ENCODE measurements at regions not wholly inside any gene's neighbourhood (a gene's known extent, or its start where the extent isn't known, plus 50 kb on each side); places are given as distances from the start of the nearest gene placed in this dataset.

- H3K9me3 Mint-ChIP-seq = peaks cover 3% of the 10 kb centered on the region
- H3K36me3 Mint-ChIP-seq (ENCODE audit: low read depth) = no peaks in the 10 kb centered on the region
- H3K4me3 Mint-ChIP-seq = no peak overlapping the region
- H3K4me1 Mint-ChIP-seq (ENCODE audit: low read depth) = peaks cover 1% of the 10 kb centered on the region
- H3K27me3 Mint-ChIP-seq = peaks cover 61% of the 10 kb centered on the region
- no peak for DNase-seq
- no peak overlapping the region for H3K27ac Mint-ChIP-seq
Measured at GRCh38 chrX:102067966-102068723, 57.3 kb upstream of the TCEAL2 start.

DNA sequence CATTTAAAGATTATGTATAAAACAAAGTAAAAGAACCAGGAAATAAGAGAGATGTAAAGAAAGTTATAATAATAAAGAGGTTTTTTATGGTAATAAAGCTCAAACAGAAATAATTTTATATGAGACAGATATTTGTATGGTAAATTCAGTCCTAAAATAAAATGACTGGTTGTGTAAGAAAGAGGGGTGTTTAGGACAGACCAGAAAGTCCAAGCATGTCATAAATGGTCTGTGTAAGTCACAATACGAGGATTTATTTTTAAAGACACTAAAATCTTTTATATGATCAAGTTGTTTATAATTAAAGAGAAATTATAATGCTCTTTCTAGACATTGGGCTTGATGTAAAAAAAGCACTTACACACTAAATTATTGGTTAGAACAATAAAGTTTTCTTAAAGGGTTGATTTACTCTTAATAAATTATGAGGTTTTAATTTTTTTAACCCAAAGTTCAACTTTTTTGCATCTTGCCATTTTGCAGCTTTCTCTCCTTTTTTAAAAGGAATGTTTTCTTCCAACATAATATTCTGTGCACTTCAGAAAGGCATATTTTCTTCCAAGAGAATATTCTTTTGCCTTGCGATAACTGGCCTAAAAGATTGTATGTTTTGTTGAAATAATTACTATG, 61.9 kb upstream of the TCEAL2 start:
- H3K9me3 Mint-ChIP-seq = peaks cover 3% of the 10 kb centered on the region
- H3K27me3 Mint-ChIP-seq = peaks cover 61% of the 10 kb centered on the region
- H3K27ac Mint-ChIP-seq = no peak overlapping the region
- H3K4me3 Mint-ChIP-seq = no peak overlapping the region
- no peaks in the 10 kb centered on the region for H3K36me3 Mint-ChIP-seq (ENCODE audit: low read depth)
- no peak for DNase-seq
- peaks cover 1% of the 10 kb centered on the region for H3K4me1 Mint-ChIP-seq (ENCODE audit: low read depth)

- Mint-ChIP-seq H3K4me1 (ENCODE audit: low read depth) (no peaks in the 10 kb centered on the region), H3K36me3 (ENCODE audit: low read depth) (no peaks in the 10 kb centered on the region), H3K27ac (no peak overlapping the region)
Measured at GRCh38 chrX:102044496-102044895, 81.0 kb upstream of the TCEAL2 start.

GRCh38 chrX:102043380-102043779, 82.1 kb upstream of the TCEAL2 start:
- no peaks in the 10 kb centered on the region for H3K9me3 Mint-ChIP-seq
- no peak overlapping the region for H3K27ac Mint-ChIP-seq
- peaks cover 24% of the 10 kb centered on the region for H3K27me3 Mint-ChIP-seq
- no peaks in the 10 kb centered on the region for H3K36me3 Mint-ChIP-seq (ENCODE audit: low read depth)
- DNase-seq = no peak
- H3K4me1 Mint-ChIP-seq (ENCODE audit: low read depth) = no peaks in the 10 kb centered on the region
- no peak overlapping the region for H3K4me3 Mint-ChIP-seq

More at GRCh38 chrX:102044496-102044895, 81.0 kb upstream of the TCEAL2 start:
- no peaks in the 10 kb centered on the region for H3K9me3 Mint-ChIP-seq
- DNase-seq = no peak
- no peak overlapping the region for H3K4me3 Mint-ChIP-seq
- peaks cover 14% of the 10 kb centered on the region for H3K27me3 Mint-ChIP-seq

- no peak overlapping the region for H3K27ac Mint-ChIP-seq
- H3K36me3 Mint-ChIP-seq (ENCODE audit: low read depth) = no peaks in the 10 kb centered on the region
- H3K4me1 Mint-ChIP-seq (ENCODE audit: low read depth) = no peaks in the 10 kb centered on the region
- H3K4me3 Mint-ChIP-seq = no peak overlapping the region
- peaks cover 31% of the 10 kb centered on the region for H3K27me3 Mint-ChIP-seq
- H3K9me3 Mint-ChIP-seq = no peaks in the 10 kb centered on the region
- no peak for DNase-seq
Measured at GRCh38 chrX:102042372-102043325, 82.8 kb upstream of the TCEAL2 start.

- no peak for DNase-seq
- H3K4me1 Mint-ChIP-seq (ENCODE audit: low read depth) = no peaks in the 10 kb centered on the region
- H3K9me3 Mint-ChIP-seq = peaks cover 25% of the 10 kb centered on the region
- H3K27ac Mint-ChIP-seq = no peak overlapping the region
- peaks cover 69% of the 10 kb centered on the region for H3K27me3 Mint-ChIP-seq
- H3K4me3 Mint-ChIP-seq = no peak overlapping the region
- H3K36me3 Mint-ChIP-seq (ENCODE audit: low read depth) = no peaks in the 10 kb centered on the region
Measured at GRCh38 chrX:102029026-102029425, 96.5 kb upstream of the TCEAL2 start.

GRCh38 chrX:102018208-102018607, 86.4 kb upstream of the ZMAT1 start:
- no peaks in the 10 kb centered on the region for H3K36me3 Mint-ChIP-seq (ENCODE audit: low read depth)
- DNase-seq = no peak
- H3K27ac Mint-ChIP-seq = no peak overlapping the region
- no peak overlapping the region for H3K4me3 Mint-ChIP-seq
- no peaks in the 10 kb centered on the region for H3K4me1 Mint-ChIP-seq (ENCODE audit: low read depth)
- H3K9me3 Mint-ChIP-seq = peaks cover 14% of the 10 kb centered on the region
- peaks cover 50% of the 10 kb centered on the region for H3K27me3 Mint-ChIP-seq

DNA sequence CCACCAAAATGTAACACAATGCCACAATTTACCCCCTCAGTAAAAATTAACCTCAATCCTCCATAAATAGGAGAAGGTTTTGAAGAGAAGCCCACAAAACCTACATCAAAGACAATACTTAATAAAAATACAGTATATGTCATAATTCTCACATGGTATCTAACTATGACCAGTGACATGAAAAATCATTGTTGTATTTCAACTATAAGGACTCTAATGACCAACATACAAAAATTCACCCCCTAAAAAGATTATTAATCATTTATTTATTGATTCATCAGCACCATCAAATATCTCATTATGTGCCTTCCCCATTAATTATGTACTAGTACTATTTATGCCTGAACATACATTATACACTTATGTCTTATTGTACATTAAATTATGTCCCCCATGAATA, 77.1 kb upstream of the ZMAT1 start:
- no peaks in the 10 kb centered on the region for H3K36me3 Mint-ChIP-seq (ENCODE audit: low read depth)
- H3K27ac Mint-ChIP-seq = no peak overlapping the region
- H3K4me1 Mint-ChIP-seq (ENCODE audit: low read depth) = no peaks in the 10 kb centered on the region
- no peaks in the 10 kb centered on the region for H3K9me3 Mint-ChIP-seq
- DNase-seq = no peak
- no peak overlapping the region for H3K4me3 Mint-ChIP-seq
- H3K27me3 Mint-ChIP-seq = peaks cover 13% of the 10 kb centered on the region

DNA sequence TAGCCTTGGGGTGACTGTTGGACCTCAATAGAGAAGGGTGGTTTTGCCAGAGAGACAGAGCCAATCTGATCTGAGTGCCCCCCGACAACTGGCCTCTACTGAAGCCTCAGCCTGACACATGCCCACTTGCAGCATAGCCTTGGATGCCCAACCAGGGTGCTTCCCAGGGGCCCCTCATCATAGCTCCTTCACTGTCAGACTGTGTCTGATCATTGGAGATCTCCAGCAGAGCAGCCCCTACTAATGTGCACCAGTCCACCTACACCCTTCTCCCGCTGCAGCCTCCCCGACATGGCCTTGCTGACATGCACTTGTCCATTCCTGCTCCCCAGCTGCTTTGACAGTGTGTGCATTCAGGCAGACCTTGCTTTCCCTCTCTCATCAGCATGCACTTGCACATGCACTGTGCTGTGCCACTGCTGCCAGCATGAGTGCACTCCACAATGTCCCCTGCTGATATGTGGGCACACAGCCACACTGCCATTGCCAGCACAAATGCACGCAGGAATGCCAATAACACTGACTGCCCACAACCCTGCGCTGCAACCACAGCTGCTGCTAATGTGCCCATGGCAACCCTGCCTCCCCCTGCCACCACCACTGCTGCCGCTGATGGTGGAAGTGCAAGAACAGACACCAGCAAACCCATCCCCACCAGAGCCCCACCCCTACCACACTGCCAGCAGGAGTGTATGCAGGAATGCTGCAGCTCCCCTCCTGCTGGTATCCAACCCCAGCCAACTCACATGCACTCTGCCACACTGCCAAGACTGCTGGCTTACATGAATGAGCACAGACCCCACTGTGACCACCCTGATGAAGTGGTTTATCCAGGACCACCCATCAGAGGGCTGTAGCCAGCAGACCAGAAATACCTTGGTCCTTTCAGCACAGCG, 68.1 kb upstream of the ZMAT1 start:
- Mint-ChIP-seq H3K4me3 (no peak overlapping the region), H3K9me3 (no peaks in the 10 kb centered on the region), H3K4me1 (ENCODE audit: low read depth) (no peaks in the 10 kb centered on the region), H3K36me3 (ENCODE audit: low read depth) (no peaks in the 10 kb centered on the region), H3K27me3 (peaks cover 29% of the 10 kb centered on the region), H3K27ac (no peak overlapping the region)
- DNase-seq = no peak

DNA sequence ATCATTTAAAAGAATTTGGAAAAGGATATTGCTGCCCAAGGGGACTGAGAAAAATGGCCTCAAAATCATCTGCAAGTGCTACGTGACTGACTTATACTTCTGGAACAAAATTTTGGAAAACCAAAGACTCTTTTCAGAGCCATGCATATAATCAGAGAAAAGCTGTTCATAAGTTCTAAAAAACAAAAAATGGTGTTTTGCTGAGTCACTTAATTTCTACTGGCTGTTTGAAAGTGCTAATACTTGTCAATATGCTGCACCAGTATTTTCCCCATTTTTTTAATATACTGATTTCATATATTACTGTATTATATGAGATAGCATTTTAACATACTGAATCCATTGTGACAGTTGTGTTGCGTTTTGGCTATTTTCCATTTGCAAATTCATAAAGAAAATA, 61.5 kb upstream of the ZMAT1 start:
- Mint-ChIP-seq H3K27me3 (peaks cover 19% of the 10 kb centered on the region), H3K9me3 (no peaks in the 10 kb centered on the region), H3K4me1 (ENCODE audit: low read depth) (no peaks in the 10 kb centered on the region), H3K4me3 (no peak overlapping the region), H3K27ac (no peak overlapping the region), H3K36me3 (ENCODE audit: low read depth) (no peaks in the 10 kb centered on the region)
- no peak for DNase-seq

GRCh38 chrX:101986586-101986985, 54.8 kb upstream of the ZMAT1 start:
- DNase-seq = no peak
- Mint-ChIP-seq H3K4me3 (no peak overlapping the region), H3K27me3 (peaks cover 24% of the 10 kb centered on the region), H3K36me3 (ENCODE audit: low read depth) (no peaks in the 10 kb centered on the region), H3K27ac (no peak overlapping the region), H3K9me3 (no peaks in the 10 kb centered on the region), H3K4me1 (ENCODE audit: low read depth) (no peaks in the 10 kb centered on the region)
